GM12878 (cell line): ENCODE measurements at regions not wholly inside any gene's neighbourhood (a gene's known extent, or its start where the extent isn't known, plus 50 kb on each side); places are given as distances from the start of the nearest gene placed in this dataset.

Experiments used
- ATAC-seq: fragments of 200-7000 bp; cut with Tn5 transposase; 3 replicates; pipeline ENCODE4 v1.9.1; 2020; ENCODE audit warnings: mild to moderate bottlenecking, moderate library complexity
- BruUV-seq: library from RNA; stranded (reverse); fragments of 400-500 nt; replicated peaks from 2 replicates; lab custom pipeline; 2021; lab: Mats Ljungman, UMichigan
- CTCF ChIA-PET: fragments of 300-600 bp; sonication (Branson Sonifier 250); formaldehyde crosslinking; extraction: SDS; loops from one replicate; lab custom pipeline; 2021; ENCODE audit warnings: inconsistent platforms; lab: Yijun Ruan, JAX
- POLR2A ChIA-PET: fragments of 350-600 bp; formaldehyde crosslinking; extraction: SDS; loops from one replicate; lab custom pipeline; 2021; ENCODE audit warnings: inconsistent platforms; lab: Charles Lee
- RAD21 ChIA-PET: fragments of 300-600 bp; sonication (Branson Sonifier 250); formaldehyde crosslinking; loops from one replicate; lab custom pipeline; 2023; ENCODE audit warnings: antibody characterized with exemption; ENCODE audit not compliant: unreplicated experiment; lab: Charles Lee
- SMC1A ChIA-PET: fragments of 300-600 bp; sonication (Branson Sonifier 250); formaldehyde crosslinking; loops from one replicate; lab custom pipeline; 2023; ENCODE audit not compliant: unreplicated experiment, uncharacterized antibody; lab: Charles Lee
- DNase-seq: peaks from one replicate; pipeline ENCODE4 v3.0.0-alpha.2; 2011; ENCODE audit warnings: low read depth, low spot score
- FAIRE-seq: peaks from 3 replicates; lab custom pipeline; 2011; peaks lifted over from hg19 to GRCh38; lab: Jason Lieb, UNC
- H2AFZ ChIP-seq: 2 replicates; pipeline ENCODE4 v1.6.0; 2011; ENCODE audit warnings: low read depth, low read length, control low read depth; ENCODE audit not compliant: control insufficient read depth
- H3K27ac ChIP-seq: 2 replicates; pipeline ENCODE4 v1.5.1; 2011; ENCODE audit warnings: control low read depth; ENCODE audit not compliant: control insufficient read depth, insufficient read depth
- H3K27me3 ChIP-seq, 2 experiments: replicated peaks in 1 of 2; 2 replicates each; pipeline versions ENCODE4 v1.6.0 to v1.6.1; 2011; ENCODE audit warnings: low read length in 1 of 2; ENCODE audit not compliant: control insufficient read depth in 2 of 2, insufficient read depth in 2 of 2
- H3K36me3 ChIP-seq, 2 experiments: 2 replicates each; pipeline ENCODE4 v1.5.1; 2011; ENCODE audit warnings: low read length in 1 of 2; ENCODE audit not compliant: control insufficient read depth in 2 of 2, insufficient read depth in 2 of 2
- H3K4me1 ChIP-seq: 2 replicates; pipeline ENCODE4 v1.6.1; 2011; ENCODE audit warnings: mild to moderate bottlenecking, low read length, moderate library complexity, mixed read lengths; ENCODE audit not compliant: control insufficient read depth, insufficient read depth
- H3K4me2 ChIP-seq: 2 replicates; pipeline ENCODE4 v1.6.0; 2011; ENCODE audit warnings: control low read depth; ENCODE audit not compliant: control insufficient read depth, insufficient read depth
- H3K4me3 ChIP-seq: fragments of 200-600 bp; sonication (generic); 2 replicates; pipeline ENCODE4 v1.5.1; 2016
- H3K79me2 ChIP-seq: 2 replicates; pipeline ENCODE4 v1.6.0; 2011; ENCODE audit warnings: low read length; ENCODE audit not compliant: control insufficient read depth, insufficient read depth
- H3K9ac ChIP-seq: 2 replicates; pipeline ENCODE4 v1.8.0; 2011; ENCODE audit warnings: low read length, control low read depth, mixed read lengths; ENCODE audit not compliant: control insufficient read depth, insufficient read depth
- H3K9me3 ChIP-seq: replicated peaks from 3 replicates; pipeline ENCODE4 v1.5.1; 2011; ENCODE audit warnings: mild to moderate bottlenecking, low read length; ENCODE audit not compliant: control insufficient read depth, insufficient read depth
- H4K20me1 ChIP-seq: 2 replicates; pipeline ENCODE4 v1.6.0; 2011; ENCODE audit not compliant: control insufficient read depth, insufficient read depth
- EP300 ChIP-seq, 2 experiments: fragments of 150-350 bp in 1 of 2; IDR thresholded peaks; 2 replicates each; pipeline ENCODE4 v1.6.1; 2011 to 2012; ENCODE audit warnings: low read depth in 2 of 2, low read length in 2 of 2, borderline replicate concordance in 1 of 2, improper control_type of control experiment in 1 of 2, inconsistent platforms in 1 of 2; ENCODE audit not compliant: control insufficient read depth in 1 of 2
- ESRRA ChIP-seq: IDR thresholded peaks from 2 replicates; pipeline ENCODE4 v1.6.1; 2012; ENCODE audit warnings: mild to moderate bottlenecking, low read length, improper control_type of control experiment
- MLLT1 ChIP-seq: fragments of 450-650 bp; IDR thresholded peaks from 2 replicates; pipeline ENCODE4 v1.6.1; 2016; ENCODE audit warnings: mild to moderate bottlenecking
- POLR2A ChIP-seq: IDR thresholded peaks from 2 replicates; pipeline ENCODE4 v1.6.1; 2011; ENCODE audit warnings: low read depth, mild to moderate bottlenecking, low read length
- SMARCA5 ChIP-seq: fragments of 450-650 bp; IDR thresholded peaks from 2 replicates; pipeline ENCODE4 v1.6.1; 2017; ENCODE audit warnings: mild to moderate bottlenecking
- WRNIP1 ChIP-seq: IDR thresholded peaks from 2 replicates; pipeline ENCODE4 v1.6.1; 2011; ENCODE audit warnings: low read depth, low read length, improper control_type of control experiment, borderline replicate concordance
- YY1 ChIP-seq: IDR thresholded peaks from 2 replicates; pipeline ENCODE4 v1.6.1; 2011; ENCODE audit warnings: low read depth, mild to moderate bottlenecking, low read length
- ZBTB4 ChIP-seq: fragments of 450-650 bp; formaldehyde crosslinking; IDR thresholded peaks from 2 replicates; pipeline ENCODE4 v1.4.0; 2022; ENCODE audit warnings: mild to moderate bottlenecking, moderate library complexity
- WGBS: methylation state at CpG from one replicate; pipeline ENCODE4 v1.1.6; 2016; ENCODE audit warnings: low lambda C conversion rate; ENCODE audit not compliant: insufficient replicate concordance, insufficient coverage; ENCODE audit errors: missing lambda C conversion rate; 5-methylcytosine and 5-hydroxymethylcytosine counted together
- in situ Hi-C: fragments of 300-500 bp; cut with MboI; formaldehyde crosslinking; loops from 9 replicates; pipeline ENCODE4 v1.14.3; 2018; ENCODE audit warnings: mixed read lengths
- intact Hi-C: fragments of 100-400 bp; cut with micrococcal nuclease; formaldehyde crosslinking; loops from one replicate; pipeline ENCODE4 v1.14.2; 2022; ENCODE audit not compliant: unreplicated experiment
- TF ChIP-seq, protein P1 (sequence below): fragments of 450-650 bp; IDR thresholded peaks from 2 replicates; pipeline ENCODE4 v1.6.1; 2014; ENCODE audit warnings: mild to moderate bottlenecking
- TF ChIP-seq, protein P2 (sequence below): fragments of 450-650 bp; IDR thresholded peaks from 2 replicates; pipeline ENCODE4 v1.6.1; 2017; ENCODE audit warnings: mild to moderate bottlenecking, moderate library complexity
- TF ChIP-seq, protein P3 (sequence below): fragments of 450-650 bp; IDR thresholded peaks from 2 replicates; pipeline ENCODE4 v1.6.1; 2017; ENCODE audit warnings: mild to moderate bottlenecking

DNA sequence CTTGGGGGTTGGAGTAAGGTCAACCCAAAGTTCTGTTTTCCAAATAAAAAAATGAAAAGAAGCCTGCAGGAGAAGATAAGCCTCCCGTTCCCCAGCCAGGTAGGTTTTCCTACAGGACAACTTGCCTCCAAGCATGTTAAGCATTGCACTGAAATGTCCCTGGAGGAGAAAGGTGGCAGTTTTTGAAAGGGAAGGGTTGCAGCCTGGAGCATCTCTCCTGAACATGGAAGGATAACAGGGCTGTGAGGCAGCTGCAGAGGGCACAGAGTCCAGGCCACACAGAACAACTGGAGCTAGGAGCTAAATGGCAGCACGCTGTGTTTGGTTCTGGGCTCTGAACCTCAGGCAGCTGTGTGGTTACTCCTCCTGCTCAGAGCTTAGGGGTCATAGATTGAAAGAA is 452.9 kb downstream of the TCERG1L start (continued):
- TF ChIP-seq, protein P1, sequence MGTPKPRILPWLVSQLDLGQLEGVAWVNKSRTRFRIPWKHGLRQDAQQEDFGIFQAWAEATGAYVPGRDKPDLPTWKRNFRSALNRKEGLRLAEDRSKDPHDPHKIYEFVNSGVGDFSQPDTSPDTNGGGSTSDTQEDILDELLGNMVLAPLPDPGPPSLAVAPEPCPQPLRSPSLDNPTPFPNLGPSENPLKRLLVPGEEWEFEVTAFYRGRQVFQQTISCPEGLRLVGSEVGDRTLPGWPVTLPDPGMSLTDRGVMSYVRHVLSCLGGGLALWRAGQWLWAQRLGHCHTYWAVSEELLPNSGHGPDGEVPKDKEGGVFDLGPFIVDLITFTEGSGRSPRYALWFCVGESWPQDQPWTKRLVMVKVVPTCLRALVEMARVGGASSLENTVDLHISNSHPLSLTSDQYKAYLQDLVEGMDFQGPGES = no peak
- no peak for TF ChIP-seq POLR2A
- TF ChIP-seq SMARCA5 = no peak
- no peak for TF ChIP-seq WRNIP1
- TF ChIP-seq, protein P2, sequence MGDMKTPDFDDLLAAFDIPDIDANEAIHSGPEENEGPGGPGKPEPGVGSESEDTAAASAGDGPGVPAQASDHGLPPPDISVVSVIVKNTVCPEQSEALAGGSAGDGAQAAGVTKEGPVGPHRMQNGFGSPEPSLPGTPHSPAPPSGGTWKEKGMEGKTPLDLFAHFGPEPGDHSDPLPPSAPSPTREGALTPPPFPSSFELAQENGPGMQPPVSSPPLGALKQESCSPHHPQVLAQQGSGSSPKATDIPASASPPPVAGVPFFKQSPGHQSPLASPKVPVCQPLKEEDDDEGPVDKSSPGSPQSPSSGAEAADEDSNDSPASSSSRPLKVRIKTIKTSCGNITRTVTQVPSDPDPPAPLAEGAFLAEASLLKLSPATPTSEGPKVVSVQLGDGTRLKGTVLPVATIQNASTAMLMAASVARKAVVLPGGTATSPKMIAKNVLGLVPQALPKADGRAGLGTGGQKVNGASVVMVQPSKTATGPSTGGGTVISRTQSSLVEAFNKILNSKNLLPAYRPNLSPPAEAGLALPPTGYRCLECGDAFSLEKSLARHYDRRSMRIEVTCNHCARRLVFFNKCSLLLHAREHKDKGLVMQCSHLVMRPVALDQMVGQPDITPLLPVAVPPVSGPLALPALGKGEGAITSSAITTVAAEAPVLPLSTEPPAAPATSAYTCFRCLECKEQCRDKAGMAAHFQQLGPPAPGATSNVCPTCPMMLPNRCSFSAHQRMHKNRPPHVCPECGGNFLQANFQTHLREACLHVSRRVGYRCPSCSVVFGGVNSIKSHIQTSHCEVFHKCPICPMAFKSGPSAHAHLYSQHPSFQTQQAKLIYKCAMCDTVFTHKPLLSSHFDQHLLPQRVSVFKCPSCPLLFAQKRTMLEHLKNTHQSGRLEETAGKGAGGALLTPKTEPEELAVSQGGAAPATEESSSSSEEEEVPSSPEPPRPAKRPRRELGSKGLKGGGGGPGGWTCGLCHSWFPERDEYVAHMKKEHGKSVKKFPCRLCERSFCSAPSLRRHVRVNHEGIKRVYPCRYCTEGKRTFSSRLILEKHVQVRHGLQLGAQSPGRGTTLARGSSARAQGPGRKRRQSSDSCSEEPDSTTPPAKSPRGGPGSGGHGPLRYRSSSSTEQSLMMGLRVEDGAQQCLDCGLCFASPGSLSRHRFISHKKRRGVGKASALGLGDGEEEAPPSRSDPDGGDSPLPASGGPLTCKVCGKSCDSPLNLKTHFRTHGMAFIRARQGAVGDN = no peak

DNA sequence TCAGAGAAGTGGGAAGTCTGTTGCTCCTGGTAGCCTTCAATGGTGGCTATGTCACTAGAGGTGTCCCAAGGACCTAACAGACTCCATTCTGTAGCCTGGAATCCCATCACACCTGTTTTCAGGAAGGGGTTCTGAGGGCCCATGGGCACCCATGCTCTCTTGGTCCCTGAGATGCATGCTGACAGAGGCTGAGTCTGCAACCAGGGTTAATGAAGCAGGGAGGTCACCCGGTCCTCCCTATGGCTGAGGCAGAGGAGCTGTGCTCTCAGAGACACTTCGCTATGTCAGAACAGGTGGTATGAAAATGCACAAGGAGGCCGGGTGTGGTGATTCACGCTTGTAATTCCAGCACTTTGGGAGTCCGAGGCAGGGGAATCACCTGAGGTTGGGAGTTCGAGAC is 452.1 kb downstream of the TCERG1L start:
- intact Hi-C loops = no loop called here
- POLR2A ChIA-PET = no interaction called here
- Histone ChIP-seq H3K4me2 (no peak overlapping the region), H3K79me2 (no peaks in the 10 kb centered on the region), H2AFZ (no peak overlapping the region), H4K20me1 (no peaks in the 10 kb centered on the region), H3K27me3 (no peaks in the 10 kb centered on the region), H3K36me3 (no peaks in the 10 kb centered on the region), H3K27ac (no peak overlapping the region), H3K4me1 (no peaks in the 10 kb centered on the region), H3K9me3 (no peaks in the 10 kb centered on the region; the same call in 2 of the 3 replicates), H3K9ac (no peak overlapping the region), H3K4me3 (no peak overlapping the region)
- ATAC-seq (no peak), FAIRE-seq (no peak), DNase-seq (no peak)
- WGBS = 6% methylated on average over 6 of the region's 6 CpGs
- in situ Hi-C loops = no loop called here
- RAD21 ChIA-PET = no interaction called here
- CTCF ChIA-PET = no interaction called here
- SMC1A ChIA-PET = no interaction called here
- no TSS peak for BruUV-seq
- TF ChIP-seq ZBTB4 (CRISPR knock-in tag) = no peak
- no peak for TF ChIP-seq MLLT1
- no peak for TF ChIP-seq ESRRA
- TF ChIP-seq YY1 = no peak
- TF ChIP-seq, protein P3, sequence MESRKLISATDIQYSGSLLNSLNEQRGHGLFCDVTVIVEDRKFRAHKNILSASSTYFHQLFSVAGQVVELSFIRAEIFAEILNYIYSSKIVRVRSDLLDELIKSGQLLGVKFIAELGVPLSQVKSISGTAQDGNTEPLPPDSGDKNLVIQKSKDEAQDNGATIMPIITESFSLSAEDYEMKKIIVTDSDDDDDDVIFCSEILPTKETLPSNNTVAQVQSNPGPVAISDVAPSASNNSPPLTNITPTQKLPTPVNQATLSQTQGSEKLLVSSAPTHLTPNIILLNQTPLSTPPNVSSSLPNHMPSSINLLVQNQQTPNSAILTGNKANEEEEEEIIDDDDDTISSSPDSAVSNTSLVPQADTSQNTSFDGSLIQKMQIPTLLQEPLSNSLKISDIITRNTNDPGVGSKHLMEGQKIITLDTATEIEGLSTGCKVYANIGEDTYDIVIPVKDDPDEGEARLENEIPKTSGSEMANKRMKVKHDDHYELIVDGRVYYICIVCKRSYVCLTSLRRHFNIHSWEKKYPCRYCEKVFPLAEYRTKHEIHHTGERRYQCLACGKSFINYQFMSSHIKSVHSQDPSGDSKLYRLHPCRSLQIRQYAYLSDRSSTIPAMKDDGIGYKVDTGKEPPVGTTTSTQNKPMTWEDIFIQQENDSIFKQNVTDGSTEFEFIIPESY = no peak
- no peak for TF ChIP-seq EP300 (IDR thresholded peaks at IDR 0.05; ENCODE audit: borderline replicate concordance in 1 of 2, control insufficient read depth in 1 of 2, low read depth in 2 of 2, low read length in 2 of 2)
- TF ChIP-seq POLR2A = no peak
